ENCODE measurements at regions not wholly inside any gene's neighbourhood (a gene's known extent, or its start where the extent isn't known, plus 50 kb on each side); places are given as distances from the start of the nearest gene placed in this dataset.

DNA sequence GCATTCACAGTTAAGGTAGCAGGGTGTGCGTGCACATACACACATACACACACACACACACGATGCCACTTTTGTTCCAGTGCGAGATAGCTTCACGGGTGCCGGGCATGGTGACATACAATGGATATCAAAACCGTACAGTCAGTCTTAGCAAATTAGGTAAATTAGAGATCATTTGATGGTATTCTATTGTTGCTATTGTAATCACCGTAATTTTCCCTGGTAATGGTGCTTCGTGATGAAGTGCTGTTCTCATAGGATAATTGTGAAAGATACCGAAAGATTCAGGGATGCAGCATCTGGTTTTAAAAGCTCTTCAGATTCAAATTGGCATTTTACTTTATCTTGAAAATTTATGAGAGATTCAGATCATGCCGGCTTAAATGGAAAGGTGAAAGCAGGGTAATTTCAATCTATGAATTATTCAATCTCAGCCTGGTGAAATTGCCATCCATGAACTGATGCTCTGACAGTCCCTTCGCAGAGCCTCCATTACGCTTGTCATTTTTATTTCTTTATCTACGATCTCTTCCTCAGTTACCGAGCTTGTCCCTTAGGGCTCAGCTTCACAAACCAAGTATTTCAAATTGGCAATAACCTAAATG is 71.3 kb upstream of the SOX4 start:
- TF ChIP-seq, protein P1, sequence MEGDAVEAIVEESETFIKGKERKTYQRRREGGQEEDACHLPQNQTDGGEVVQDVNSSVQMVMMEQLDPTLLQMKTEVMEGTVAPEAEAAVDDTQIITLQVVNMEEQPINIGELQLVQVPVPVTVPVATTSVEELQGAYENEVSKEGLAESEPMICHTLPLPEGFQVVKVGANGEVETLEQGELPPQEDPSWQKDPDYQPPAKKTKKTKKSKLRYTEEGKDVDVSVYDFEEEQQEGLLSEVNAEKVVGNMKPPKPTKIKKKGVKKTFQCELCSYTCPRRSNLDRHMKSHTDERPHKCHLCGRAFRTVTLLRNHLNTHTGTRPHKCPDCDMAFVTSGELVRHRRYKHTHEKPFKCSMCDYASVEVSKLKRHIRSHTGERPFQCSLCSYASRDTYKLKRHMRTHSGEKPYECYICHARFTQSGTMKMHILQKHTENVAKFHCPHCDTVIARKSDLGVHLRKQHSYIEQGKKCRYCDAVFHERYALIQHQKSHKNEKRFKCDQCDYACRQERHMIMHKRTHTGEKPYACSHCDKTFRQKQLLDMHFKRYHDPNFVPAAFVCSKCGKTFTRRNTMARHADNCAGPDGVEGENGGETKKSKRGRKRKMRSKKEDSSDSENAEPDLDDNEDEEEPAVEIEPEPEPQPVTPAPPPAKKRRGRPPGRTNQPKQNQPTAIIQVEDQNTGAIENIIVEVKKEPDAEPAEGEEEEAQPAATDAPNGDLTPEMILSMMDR (conservative IDR thresholded peaks at IDR 0.05 in 1 of 2, IDR thresholded peaks at IDR 0.05 in 1 of 2; ENCODE audit: low read depth in 1 of 2, low read length in 2 of 2) = no peak
- no peak for TF ChIP-seq EZH2 (IDR thresholded peaks at IDR 0.05; ENCODE audit: low read length, missing control alignments)

Measured in fibroblast of lung (primary cell).